ENCODE measurements at regions not wholly inside any gene's neighbourhood (a gene's known extent, or its start where the extent isn't known, plus 50 kb on each side); places are given as distances from the start of the nearest gene placed in this dataset.

DNA sequence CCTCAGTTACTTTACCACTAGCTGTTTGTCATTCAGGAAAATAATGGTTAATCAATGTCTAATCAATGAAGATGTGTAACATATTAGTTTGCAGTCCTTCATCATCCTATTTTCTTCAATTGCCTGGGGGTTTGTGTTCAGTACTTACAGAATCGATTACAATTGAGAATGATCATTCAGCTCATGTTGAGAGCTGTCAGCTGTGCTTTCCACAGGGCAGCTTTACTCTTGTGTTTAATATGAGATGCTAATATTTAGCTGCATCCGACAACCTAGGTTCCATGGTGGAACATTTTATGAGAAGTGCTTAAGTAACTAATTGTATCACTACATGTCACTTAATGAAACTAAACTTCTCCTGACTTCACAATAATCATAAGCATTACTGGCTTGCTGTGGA, 191.9 kb downstream of the GRB14 start:
- TF ChIP-seq, protein P1, sequence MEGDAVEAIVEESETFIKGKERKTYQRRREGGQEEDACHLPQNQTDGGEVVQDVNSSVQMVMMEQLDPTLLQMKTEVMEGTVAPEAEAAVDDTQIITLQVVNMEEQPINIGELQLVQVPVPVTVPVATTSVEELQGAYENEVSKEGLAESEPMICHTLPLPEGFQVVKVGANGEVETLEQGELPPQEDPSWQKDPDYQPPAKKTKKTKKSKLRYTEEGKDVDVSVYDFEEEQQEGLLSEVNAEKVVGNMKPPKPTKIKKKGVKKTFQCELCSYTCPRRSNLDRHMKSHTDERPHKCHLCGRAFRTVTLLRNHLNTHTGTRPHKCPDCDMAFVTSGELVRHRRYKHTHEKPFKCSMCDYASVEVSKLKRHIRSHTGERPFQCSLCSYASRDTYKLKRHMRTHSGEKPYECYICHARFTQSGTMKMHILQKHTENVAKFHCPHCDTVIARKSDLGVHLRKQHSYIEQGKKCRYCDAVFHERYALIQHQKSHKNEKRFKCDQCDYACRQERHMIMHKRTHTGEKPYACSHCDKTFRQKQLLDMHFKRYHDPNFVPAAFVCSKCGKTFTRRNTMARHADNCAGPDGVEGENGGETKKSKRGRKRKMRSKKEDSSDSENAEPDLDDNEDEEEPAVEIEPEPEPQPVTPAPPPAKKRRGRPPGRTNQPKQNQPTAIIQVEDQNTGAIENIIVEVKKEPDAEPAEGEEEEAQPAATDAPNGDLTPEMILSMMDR (IDR thresholded peaks at IDR 0.05), result no peak
- TF ChIP-seq ZFX (IDR thresholded peaks at IDR 0.05; ENCODE audit: borderline replicate concordance), result no peak
